CD4-positive, alpha-beta T cell treated with Interleukin-4 for 1 hour (primary cell): ENCODE measurements at regions not wholly inside any gene's neighbourhood (a gene's known extent, or its start where the extent isn't known, plus 50 kb on each side); places are given as distances from the start of the nearest gene placed in this dataset.
A peak's percentile ranks its signal among the peaks of the same experiment; 100 is the strongest.

Experiments used
- DNase-seq, 2 donors: peaks; one replicate each; pipeline ENCODE4 v3.0.0-alpha.2; 2020 to 2022

- DNase-seq: no peak
Observed at GRCh38 chr2:21254170-21254965, 130.6 kb downstream of the TDRD15 start.

- DNase-seq: peak; percentile 25 to 67
Observed at GRCh38 chr2:21256006-21256405, 132.2 kb downstream of the TDRD15 start.

GRCh38 chr2:21257621-21258020 is 133.9 kb downstream of the TDRD15 start:
- DNase-seq: no peak

- DNase-seq: no peak
Observed at GRCh38 chr2:21258082-21258481, 134.3 kb downstream of the TDRD15 start.

GRCh38 chr2:21260311-21260710 is 136.5 kb downstream of the TDRD15 start:
- no peak for DNase-seq

- no peak for DNase-seq
Observed at GRCh38 chr2:21261591-21261990, 137.8 kb downstream of the TDRD15 start.

GRCh38 chr2:21262426-21262940 is 138.7 kb downstream of the TDRD15 start:
- no peak for DNase-seq

GRCh38 chr2:21263622-21264021 is 139.9 kb downstream of the TDRD15 start:
- DNase-seq: no peak

- DNase-seq: no peak
Observed at GRCh38 chr2:21265752-21266151, 142.0 kb downstream of the TDRD15 start.

GRCh38 chr2:21267232-21267835 is 143.6 kb downstream of the TDRD15 start:
- no peak for DNase-seq

GRCh38 chr2:21268197-21268877 is 144.6 kb downstream of the TDRD15 start:
- no peak for DNase-seq

- no peak for DNase-seq
Observed at GRCh38 chr2:21268878-21269224, 145.1 kb downstream of the TDRD15 start.

GRCh38 chr2:21269382-21269781 is 145.6 kb downstream of the TDRD15 start:
- no peak for DNase-seq

- DNase-seq: no peak
Observed at GRCh38 chr2:21270083-21270491, 146.3 kb downstream of the TDRD15 start.

- DNase-seq: no peak
Observed at GRCh38 chr2:21270708-21271122, 146.9 kb downstream of the TDRD15 start.

- DNase-seq: no peak
Observed at GRCh38 chr2:21276163-21276562, 152.4 kb downstream of the TDRD15 start.

- no peak for DNase-seq
Observed at GRCh38 chr2:21277068-21278056, 153.6 kb downstream of the TDRD15 start.

GRCh38 chr2:21279525-21279924 is 155.8 kb downstream of the TDRD15 start:
- no peak for DNase-seq

- no peak for DNase-seq
Observed at GRCh38 chr2:21280793-21281192, 157.0 kb downstream of the TDRD15 start.

GRCh38 chr2:21281384-21281783 is 157.6 kb downstream of the TDRD15 start:
- DNase-seq: no peak

GRCh38 chr2:21281791-21282514 is 158.2 kb downstream of the TDRD15 start:
- no peak for DNase-seq

GRCh38 chr2:21282515-21282898 is 158.7 kb downstream of the TDRD15 start:
- no peak for DNase-seq
